SK-N-SH (cell line): ENCODE measurements at regions not wholly inside any gene's neighbourhood (a gene's known extent, or its start where the extent isn't known, plus 50 kb on each side); places are given as distances from the start of the nearest gene placed in this dataset.

Experiments used
- CTCF ChIP-seq: fragments of 200-600 bp; sonication (generic); IDR thresholded peaks from 2 replicates; pipeline ENCODE4 v1.6.1; 2017; ENCODE audit warnings: antibody characterized with exemption, mild to moderate bottlenecking, moderate library complexity
- POLR2AphosphoS5 ChIP-seq: IDR thresholded peaks from 2 replicates; pipeline ENCODE4 v1.6.1; 2012; ENCODE audit warnings: low read depth, low read length
- RCOR1 ChIP-seq: fragments of 150-350 bp; IDR thresholded peaks from 2 replicates; pipeline ENCODE4 v1.6.1; 2017; ENCODE audit warnings: antibody characterized with exemption, low read length
- TAF1 ChIP-seq: IDR thresholded peaks from 2 replicates; pipeline ENCODE4 v1.6.1; 2012; ENCODE audit warnings: low read depth, mild to moderate bottlenecking, low read length, moderate library complexity, borderline replicate concordance
- TEAD4 ChIP-seq: IDR thresholded peaks from 2 replicates; pipeline ENCODE4 v1.4.0; 2012; ENCODE audit warnings: mild to moderate bottlenecking, borderline replicate concordance; ENCODE audit not compliant: insufficient read depth

- TF ChIP-seq TEAD4 (no peak), RCOR1 (no peak), CTCF (no peak), TAF1 (no peak), POLR2AphosphoS5 (no peak)
Measured at GRCh38 chr18:71456206-71456605, 1087.9 kb downstream of the CBLN2 start.
